IPS-11a (cell line): ENCODE measurements at regions not wholly inside any gene's neighbourhood (a gene's known extent, or its start where the extent isn't known, plus 50 kb on each side); places are given as distances from the start of the nearest gene placed in this dataset.
"Not testable (repeated sequence)": the region's sequence is repeated elsewhere in the genome, so short reads cannot be mapped to it uniquely, and the experiment has no call there.

ENCODE experiments used
- H3K4me3 ChIP-seq: one replicate; pipeline ENCODE4 v1.5.1; 2013; ENCODE audit warnings: low read depth, low read length, control low read depth

DNA sequence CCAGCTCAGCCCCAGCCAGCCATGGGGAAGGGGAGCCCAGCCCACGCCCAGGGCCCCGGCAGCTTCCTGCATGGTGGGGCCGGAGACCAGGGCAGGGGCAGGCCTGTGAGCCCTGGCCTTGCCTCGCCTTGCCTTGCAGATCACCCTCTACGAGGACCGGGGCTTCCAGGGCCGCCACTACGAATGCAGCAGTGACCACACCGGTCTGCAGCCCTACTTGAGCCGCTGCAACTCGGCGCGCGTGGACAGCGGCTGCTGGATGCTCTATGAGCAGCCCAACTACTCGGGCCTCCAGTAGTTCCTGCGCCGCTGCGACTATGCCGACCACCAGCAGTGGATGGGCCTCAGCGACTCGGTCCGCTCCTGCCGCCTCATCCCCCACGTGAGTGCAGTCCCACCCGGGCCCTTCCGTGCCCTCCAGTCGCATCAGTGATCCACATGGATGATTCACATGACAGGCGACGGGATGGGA is 278.6 kb upstream of the MAP2 start:
- H3K4me3 ChIP-seq = not testable (repeated sequence)

DNA sequence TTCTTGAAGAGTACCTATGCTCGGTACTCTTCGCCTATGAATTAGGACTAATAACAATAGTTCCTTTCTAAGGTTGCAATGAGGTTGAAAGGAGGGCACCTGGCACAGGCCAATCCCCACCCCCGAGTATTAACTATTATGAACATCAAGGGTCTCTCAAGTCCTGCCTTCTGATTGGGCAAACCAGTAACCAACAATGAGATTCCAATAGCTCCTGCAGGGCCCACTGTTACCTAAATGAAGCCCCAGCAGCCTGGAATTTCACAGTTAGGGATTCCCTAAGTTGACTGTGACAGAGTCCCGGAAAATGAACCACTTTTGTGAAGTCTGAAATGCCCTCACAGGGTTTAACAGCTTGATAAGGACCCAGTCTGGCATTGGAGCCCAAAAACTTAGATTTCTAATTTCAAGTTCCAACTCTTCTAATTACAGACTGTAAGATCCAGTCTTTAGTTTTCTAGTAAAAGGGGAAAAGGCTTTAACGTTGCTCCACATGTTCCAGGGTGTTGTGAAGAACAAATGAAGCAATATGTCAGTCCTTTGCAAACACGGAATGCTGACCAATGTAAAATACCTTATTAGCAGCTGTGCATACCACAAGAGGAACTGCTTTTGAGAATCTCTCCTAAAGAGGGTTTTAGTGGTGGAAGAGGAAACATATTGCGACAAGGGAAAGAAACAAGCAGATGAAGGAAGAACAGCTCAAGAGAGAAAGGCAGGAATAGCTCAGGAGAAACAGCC is 277.7 kb upstream of the MAP2 start:
- H3K4me3 ChIP-seq = no peak overlapping the region

DNA sequence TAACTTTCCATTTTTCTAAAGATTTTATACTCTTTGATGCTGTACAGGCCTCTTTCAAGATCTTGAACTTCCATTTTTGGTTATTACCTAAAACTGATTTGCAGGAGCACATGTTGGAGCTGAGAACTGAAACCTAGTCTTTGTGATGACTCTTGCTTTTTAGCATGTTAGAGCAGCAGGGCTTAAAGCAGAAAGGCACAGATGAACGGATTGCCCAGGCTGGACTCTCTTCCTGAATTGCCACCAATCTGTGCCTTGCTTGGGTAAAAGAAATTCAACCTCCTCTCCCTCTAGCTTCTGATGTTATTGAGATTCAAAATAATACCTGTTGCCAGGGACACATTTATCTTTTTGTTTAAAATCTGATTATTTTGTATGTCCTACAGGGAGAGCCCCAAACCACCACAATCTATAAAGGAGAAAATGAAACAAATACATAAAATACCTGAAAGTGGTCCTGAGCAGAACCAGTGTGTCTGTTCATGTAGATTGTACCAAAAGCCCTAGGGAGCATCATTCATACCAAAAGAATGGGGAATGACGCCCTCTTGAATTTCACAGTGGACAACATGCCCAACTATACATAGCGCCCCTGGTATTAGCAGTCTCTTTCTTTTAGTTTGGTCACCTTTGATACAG is 277.0 kb upstream of the MAP2 start:
- H3K4me3 ChIP-seq = no peak overlapping the region

GRCh38 chr2:209147981-209148380 is 275.9 kb upstream of the MAP2 start:
- H3K4me3 ChIP-seq = no peak overlapping the region

- no peak overlapping the region for H3K4me3 ChIP-seq
Measured at GRCh38 chr2:209160800-209161588, 262.9 kb upstream of the MAP2 start.

DNA sequence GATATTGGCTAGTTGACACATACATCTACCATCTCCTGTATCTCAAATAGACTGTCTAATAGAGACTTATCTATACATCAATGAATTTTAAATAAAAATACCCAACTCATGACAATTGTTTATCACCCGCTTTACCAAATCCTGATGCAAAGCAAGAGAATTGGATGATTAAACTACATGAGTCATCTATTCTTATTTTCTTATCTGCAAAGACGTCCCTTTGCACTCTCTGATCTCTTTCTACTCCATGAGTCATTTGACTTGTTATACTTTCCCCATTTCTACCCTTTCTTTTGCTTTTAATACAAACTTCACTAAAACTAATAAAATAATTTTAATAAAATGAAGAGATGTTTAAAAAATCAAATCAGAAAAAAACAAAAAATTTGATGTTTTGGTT is 261.7 kb upstream of the MAP2 start:
- no peak overlapping the region for H3K4me3 ChIP-seq

- no peak overlapping the region for H3K4me3 ChIP-seq
Measured at GRCh38 chr2:209181984-209182383, 241.9 kb upstream of the MAP2 start.

GRCh38 chr2:209186886-209187285 is 237.0 kb upstream of the MAP2 start:
- H3K4me3 ChIP-seq = not testable (repeated sequence)

GRCh38 chr2:209189893-209190292 is 234.0 kb upstream of the MAP2 start:
- H3K4me3 ChIP-seq = no peak overlapping the region

DNA sequence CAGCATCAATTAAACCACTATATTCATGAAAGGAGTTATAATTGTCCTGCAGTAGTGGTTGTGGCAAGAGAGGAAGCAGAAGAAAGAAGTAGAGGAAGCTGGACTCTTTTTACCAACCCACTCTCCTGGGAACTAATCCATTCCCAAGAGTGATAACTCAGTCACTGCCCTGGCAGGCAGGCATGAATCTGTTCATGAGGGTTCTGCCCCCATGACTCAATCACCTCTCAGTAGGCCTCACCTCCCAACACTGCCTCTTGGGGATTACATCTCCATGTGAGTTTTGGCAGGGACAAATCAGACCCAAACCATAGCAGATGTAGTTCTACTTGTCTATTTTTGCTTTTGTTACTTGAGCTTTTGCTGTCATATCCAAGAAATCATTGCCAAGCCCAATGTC is 232.7 kb upstream of the MAP2 start:
- no peak overlapping the region for H3K4me3 ChIP-seq

- no peak overlapping the region for H3K4me3 ChIP-seq
Measured at GRCh38 chr2:209194717-209195116, 229.1 kb upstream of the MAP2 start.

DNA sequence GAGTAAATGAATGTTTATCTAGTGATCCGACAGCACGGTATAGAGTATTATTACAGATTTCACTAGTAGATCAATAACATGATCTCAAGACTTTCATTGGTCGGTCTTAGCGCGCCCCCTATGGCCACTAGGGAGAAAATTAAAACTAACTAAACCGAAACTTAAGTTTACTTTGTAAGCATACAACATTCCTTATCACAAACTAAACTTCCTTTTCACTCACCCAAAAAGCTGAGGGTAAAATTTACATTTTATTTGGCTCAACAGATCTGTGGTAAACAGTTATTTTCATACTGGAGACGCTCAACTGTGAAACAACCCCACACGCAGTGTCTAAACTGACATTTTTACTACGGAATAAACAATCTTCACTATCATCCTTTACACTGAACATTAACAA is 215.6 kb upstream of the MAP2 start:
- no peak overlapping the region for H3K4me3 ChIP-seq

GRCh38 chr2:209209943-209210342 is 213.9 kb upstream of the MAP2 start:
- H3K4me3 ChIP-seq = no peak overlapping the region

DNA sequence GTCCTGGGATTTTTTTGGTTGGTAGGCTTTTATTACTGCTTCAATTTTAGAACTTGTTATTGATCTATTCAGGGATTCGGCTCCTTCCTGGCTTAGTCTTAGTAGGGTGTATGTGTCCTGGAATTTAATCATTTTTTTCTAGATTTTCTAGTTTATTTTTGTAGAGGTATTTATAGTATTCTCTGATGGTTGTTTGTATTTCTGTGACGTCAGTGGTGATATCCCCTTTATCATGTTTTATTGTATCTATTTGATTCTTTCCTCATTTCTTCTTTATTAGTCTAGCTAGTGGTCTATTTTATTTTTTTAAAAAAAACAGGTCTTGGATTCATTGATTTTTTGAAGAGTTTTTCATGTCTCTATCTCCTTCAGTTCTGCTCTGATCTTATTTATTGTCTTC is 193.3 kb upstream of the MAP2 start:
- no peak overlapping the region for H3K4me3 ChIP-seq

DNA sequence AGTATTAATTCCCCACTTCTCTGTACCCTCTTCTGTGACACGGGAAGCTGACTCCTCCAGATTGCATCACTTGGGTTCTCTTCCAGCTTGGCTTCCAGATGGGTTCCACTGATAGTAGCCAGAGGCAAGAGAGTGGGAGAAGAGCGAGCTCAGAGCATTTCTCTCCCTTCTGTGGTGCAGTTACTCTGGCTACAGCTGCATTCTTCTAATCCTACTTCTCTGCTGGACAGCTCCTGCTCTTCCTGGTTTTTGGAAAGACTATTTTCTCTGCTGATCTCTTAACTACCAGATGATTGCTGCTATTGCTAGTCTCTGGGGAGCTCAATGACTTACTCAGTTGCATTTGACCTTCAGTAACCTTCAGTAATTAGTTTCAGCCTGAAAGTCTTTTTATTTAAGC is 187.5 kb upstream of the MAP2 start:
- no peak overlapping the region for H3K4me3 ChIP-seq

- no peak overlapping the region for H3K4me3 ChIP-seq
Measured at GRCh38 chr2:209238765-209239584, 184.9 kb upstream of the MAP2 start.

GRCh38 chr2:209239585-209239938 is 184.3 kb upstream of the MAP2 start:
- H3K4me3 ChIP-seq = no peak overlapping the region

DNA sequence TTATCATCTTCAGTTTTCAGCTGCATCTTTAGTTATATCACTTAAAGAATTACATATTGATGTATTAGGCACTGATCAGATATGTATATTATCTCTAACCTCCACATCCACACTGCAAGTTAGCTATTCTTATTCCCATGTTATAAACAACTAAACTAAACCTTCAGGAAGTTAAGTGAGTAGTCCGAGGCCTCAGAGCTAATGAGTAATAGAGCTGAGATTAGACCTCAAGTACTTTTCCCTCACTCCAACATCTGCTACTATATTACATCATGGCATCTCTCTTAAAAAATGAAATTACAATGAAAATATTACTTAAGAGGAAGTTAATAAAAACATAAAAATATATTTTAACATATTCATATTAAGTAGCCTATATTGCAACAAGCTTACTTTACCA is 183.6 kb upstream of the MAP2 start:
- no peak overlapping the region for H3K4me3 ChIP-seq

DNA sequence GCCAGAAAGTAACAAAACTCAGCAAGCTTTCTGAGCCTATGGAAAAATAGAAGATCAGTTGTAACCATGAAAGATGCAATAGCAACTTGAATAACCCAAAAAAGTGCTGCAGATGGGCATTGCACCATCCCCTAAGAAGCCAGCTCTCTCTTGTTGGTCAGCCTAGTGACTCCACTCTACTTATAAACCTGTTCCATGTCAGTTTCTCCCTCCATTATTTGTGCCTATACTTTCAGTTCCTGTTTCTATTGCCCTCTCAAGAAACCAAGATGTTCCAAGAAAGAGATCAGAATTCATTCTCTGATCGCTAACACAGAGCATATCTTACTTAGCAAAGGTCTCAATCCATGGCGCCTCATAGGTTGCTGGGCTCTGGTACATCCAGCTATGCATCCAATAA is 170.3 kb upstream of the MAP2 start:
- H3K4me3 ChIP-seq = no peak overlapping the region

GRCh38 chr2:209259767-209260166 is 164.1 kb upstream of the MAP2 start:
- H3K4me3 ChIP-seq = no peak overlapping the region

DNA sequence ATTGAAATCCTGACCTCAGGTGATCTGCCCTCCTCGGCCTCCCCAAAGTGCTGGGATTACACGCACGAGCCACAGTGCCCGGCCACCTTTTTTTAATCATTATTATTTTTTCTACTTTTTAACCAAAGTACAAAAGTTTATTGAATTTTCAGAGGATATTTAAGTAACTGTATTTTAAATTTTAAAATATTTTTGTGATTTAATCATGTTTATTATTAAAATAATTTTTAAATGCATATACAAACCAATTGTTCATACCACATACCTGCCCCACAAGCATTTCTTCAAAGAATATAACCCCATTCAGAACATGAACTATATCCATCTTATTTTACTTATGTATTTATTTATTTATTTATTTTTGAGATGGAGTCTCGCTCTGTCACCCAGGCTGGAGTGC is 163.6 kb upstream of the MAP2 start:
- no peak overlapping the region for H3K4me3 ChIP-seq
